Neural cell (in vitro differentiated cells): ENCODE measurements at regions not wholly inside any gene's neighbourhood (a gene's known extent, or its start where the extent isn't known, plus 50 kb on each side); places are given as distances from the start of the nearest gene placed in this dataset.

Experiments
- H2AFZ ChIP-seq: fragments of 200-600, 300-800 bp; sonication (generic), shearing (Covaris generic); 2 replicates; pipeline ENCODE4 v1.6.0; 2014; ENCODE audit warnings: low read depth, mild to moderate bottlenecking, antibody characterized with exemption, low read length, moderate library complexity
- H3F3A ChIP-seq: fragments of 200-600 bp; shearing (Covaris generic); 2 replicates; pipeline ENCODE4 v1.6.1; 2016; ENCODE audit warnings: mild to moderate bottlenecking, moderate library complexity, mixed read lengths, antibody characterized with exemption, low read length; ENCODE audit not compliant: insufficient read depth, poor library complexity, severe bottlenecking
- H3K27ac ChIP-seq: fragments of 200-600, 300-800 bp; sonication (generic), shearing (Covaris generic); 2 replicates; pipeline ENCODE4 v1.5.1; 2014; ENCODE audit warnings: mild to moderate bottlenecking, low read length, moderate library complexity
- H3K27me3 ChIP-seq: fragments of 300-800, 200-600 bp; sonication (generic), shearing (Covaris generic); 2 replicates; pipeline ENCODE4 v1.6.0; 2014; ENCODE audit warnings: mild to moderate bottlenecking, low read depth, low read length, moderate library complexity; ENCODE audit not compliant: insufficient read depth
- H3K36me3 ChIP-seq: fragments of 300-800, 200-600 bp; sonication (generic), shearing (Covaris generic); 2 replicates; pipeline ENCODE4 v1.5.1; 2014; ENCODE audit warnings: mild to moderate bottlenecking, antibody characterized with exemption, low read length, moderate library complexity; ENCODE audit not compliant: insufficient read depth
- H3K4me2 ChIP-seq: fragments of 300-800, 200-600 bp; sonication (generic), shearing (Covaris generic); 2 replicates; pipeline ENCODE4 v1.6.0; 2014; ENCODE audit warnings: mild to moderate bottlenecking, low read length
- H3K4me3 ChIP-seq: fragments of 300-800, 200-600 bp; sonication (generic), shearing (Covaris generic); 2 replicates; pipeline ENCODE4 v1.5.1; 2014; ENCODE audit warnings: mild to moderate bottlenecking, low read length, moderate library complexity
- H3K79me2 ChIP-seq: fragments of 200-600 bp; shearing (Covaris generic); replicated peaks from 2 replicates; pipeline ENCODE4 v1.6.0; 2014; ENCODE audit warnings: mild to moderate bottlenecking, low read length, moderate library complexity; ENCODE audit not compliant: insufficient read depth
- H3K9ac ChIP-seq: fragments of 300-800, 200-600 bp; sonication (generic), shearing (Covaris generic); 2 replicates; pipeline ENCODE4 v1.6.1; 2016; ENCODE audit warnings: mild to moderate bottlenecking, low read length, mixed read lengths
- H3K9me2 ChIP-seq: fragments of 200-600 bp; shearing (Covaris generic); 2 replicates; pipeline ENCODE4 v1.6.1; 2016; ENCODE audit warnings: mild to moderate bottlenecking, low read length, mixed read lengths; ENCODE audit not compliant: insufficient read depth
- H3K9me3 ChIP-seq: fragments of 200-600, 300-800 bp; sonication (generic), shearing (Covaris generic); 2 replicates; pipeline ENCODE4 v1.6.1; 2016; ENCODE audit warnings: mild to moderate bottlenecking, mixed run types, low read length, moderate library complexity, mixed read lengths
- H4K20me1 ChIP-seq: fragments of 200-600 bp; shearing (Covaris generic); 2 replicates; pipeline ENCODE4 v1.6.1; 2016; ENCODE audit warnings: mild to moderate bottlenecking, mixed run types; ENCODE audit not compliant: insufficient read depth
- CTCF ChIP-seq: fragments of 450-650 bp; IDR thresholded peaks from 2 replicates; pipeline ENCODE4 v1.5.1; 2014; ENCODE audit warnings: antibody characterized with exemption, mild to moderate bottlenecking, moderate library complexity; ENCODE audit not compliant: poor library complexity, severe bottlenecking
- EP300 ChIP-seq: fragments of 450-650 bp; conservative IDR thresholded peaks from 2 replicates; pipeline ENCODE4 v1.6.1; 2014; ENCODE audit warnings: antibody characterized with exemption, mild to moderate bottlenecking, moderate library complexity; ENCODE audit not compliant: poor library complexity, severe bottlenecking
- EZH2 ChIP-seq: fragments of 200-600, 300-800 bp; shearing (Covaris generic), sonication (generic); IDR thresholded peaks from 2 replicates; pipeline ENCODE4 v1.6.1; 2014; ENCODE audit warnings: antibody characterized with exemption, low read length, borderline replicate concordance, mild to moderate bottlenecking; ENCODE audit not compliant: insufficient read depth, poor library complexity, severe bottlenecking
- MXI1 ChIP-seq: fragments of 450-650 bp; conservative IDR thresholded peaks from 2 replicates; pipeline ENCODE4 v1.6.1; 2014; ENCODE audit warnings: antibody characterized with exemption, mild to moderate bottlenecking; ENCODE audit not compliant: poor library complexity, severe bottlenecking
- POLR2AphosphoS5 ChIP-seq: IDR thresholded peaks from 2 replicates; pipeline ENCODE4 v1.6.1; 2012
- RAD21 ChIP-seq: fragments of 450-650 bp; conservative IDR thresholded peaks from 2 replicates; pipeline ENCODE4 v1.6.1; 2014; ENCODE audit warnings: antibody characterized with exemption, mild to moderate bottlenecking, moderate library complexity
- REST ChIP-seq: IDR thresholded peaks from 2 replicates; pipeline ENCODE4 v1.6.1; 2012; ENCODE audit warnings: borderline replicate concordance
- SMC3 ChIP-seq: fragments of 450-650 bp; conservative IDR thresholded peaks from 2 replicates; pipeline ENCODE4 v1.6.1; 2014; ENCODE audit warnings: antibody characterized with exemption, mild to moderate bottlenecking, moderate library complexity; ENCODE audit not compliant: poor library complexity
- TAF1 ChIP-seq: IDR thresholded peaks from 2 replicates; pipeline ENCODE4 v1.6.1; 2012; ENCODE audit warnings: low read depth

DNA sequence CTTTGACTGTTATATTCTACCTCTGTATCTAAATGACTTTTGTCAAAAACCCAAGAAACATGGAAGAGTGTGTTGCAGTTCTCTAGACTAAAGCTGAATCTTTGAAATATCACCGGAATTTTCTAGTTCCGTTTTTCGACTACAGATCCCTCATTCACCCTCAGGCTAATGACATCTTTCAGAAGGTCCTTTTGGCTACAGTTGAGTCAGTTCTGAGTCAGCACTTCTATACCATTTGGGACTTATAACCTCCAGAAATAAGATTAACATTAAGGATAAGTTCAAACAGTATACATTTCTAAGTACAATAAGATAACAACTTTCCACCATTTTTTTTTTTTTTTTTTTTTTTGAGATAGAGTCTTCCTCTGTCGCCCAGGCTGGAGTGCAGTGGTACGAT lies 331.0 kb upstream of the CPXCR1 start:
- Histone ChIP-seq H3K4me2 (no peak overlapping the region), H3K27ac (no peak overlapping the region), H3K9me3 (no peaks in the 10 kb centered on the region), H2AFZ (no peak overlapping the region), H4K20me1 (no peaks in the 10 kb centered on the region), H3K79me2 (no peaks in the 10 kb centered on the region), H3K9ac (no peak overlapping the region), H3K9me2 (no peaks in the 10 kb centered on the region), H3F3A (no peaks in the 10 kb centered on the region), H3K36me3 (no peaks in the 10 kb centered on the region), H3K4me3 (no peak overlapping the region), H3K27me3 (no peaks in the 10 kb centered on the region)
- TF ChIP-seq MXI1 (no peak), RAD21 (no peak), SMC3 (no peak), CTCF (no peak), POLR2AphosphoS5 (no peak), EZH2 (no peak), TAF1 (no peak), REST (no peak), EP300 (no peak)

DNA sequence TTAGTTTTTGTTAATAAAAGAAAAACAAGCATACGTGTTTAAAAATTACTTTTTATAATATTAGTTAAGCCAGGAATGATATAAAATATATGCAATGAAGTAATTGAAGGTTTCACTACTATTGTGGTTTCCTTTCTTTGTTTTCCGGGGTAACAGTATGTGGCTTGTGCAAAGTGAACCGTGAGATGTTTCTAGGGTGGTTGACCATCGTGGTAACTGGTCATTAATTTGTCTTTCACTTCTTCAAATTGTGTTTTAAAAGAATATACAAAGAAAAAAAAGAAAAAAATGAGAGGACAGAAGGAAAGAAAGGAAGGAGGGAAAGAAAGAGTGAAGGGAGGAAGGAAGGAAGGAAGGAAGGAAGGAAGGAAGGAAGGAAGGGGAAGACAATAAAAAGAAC lies 330.1 kb upstream of the CPXCR1 start:
- H4K20me1 ChIP-seq: no peaks in the 10 kb centered on the region
- H3K27ac ChIP-seq: no peak overlapping the region
- H3K4me2 ChIP-seq: no peak overlapping the region
- no peaks in the 10 kb centered on the region for H3K79me2 ChIP-seq
- no peak overlapping the region for H2AFZ ChIP-seq
- TF ChIP-seq TAF1 (no peak), SMC3 (no peak), EZH2 (no peak), RAD21 (no peak), CTCF (no peak), POLR2AphosphoS5 (no peak), REST (no peak), MXI1 (no peak), EP300 (no peak)
- no peaks in the 10 kb centered on the region for H3K27me3 ChIP-seq
- H3K4me3 ChIP-seq: no peak overlapping the region
- H3K9me3 ChIP-seq: no peaks in the 10 kb centered on the region
- no peaks in the 10 kb centered on the region for H3F3A ChIP-seq
- no peaks in the 10 kb centered on the region for H3K9me2 ChIP-seq
- H3K9ac ChIP-seq: no peak overlapping the region
- H3K36me3 ChIP-seq: no peaks in the 10 kb centered on the region
